Stimulated activated CD4-positive, alpha-beta T cell treated with anti-CD3 and anti-CD28 coated beads, Interleukin-1b, Interleukin-23, amount 100 ng/mL, for 4 hours (primary cell): ENCODE measurements at regions not wholly inside any gene's neighbourhood (a gene's known extent, or its start where the extent isn't known, plus 50 kb on each side); places are given as distances from the start of the nearest gene placed in this dataset.

Experiments used
- DNase-seq, 2 donors: peaks; one replicate each; pipeline ENCODE4 v3.0.0-alpha.2; 2020; ENCODE audit warnings: low read depth in 2 of 2

GRCh38 chr5:74352256-74352655 is 288.3 kb downstream of the ENC1 start:
- no peak for DNase-seq

DNA sequence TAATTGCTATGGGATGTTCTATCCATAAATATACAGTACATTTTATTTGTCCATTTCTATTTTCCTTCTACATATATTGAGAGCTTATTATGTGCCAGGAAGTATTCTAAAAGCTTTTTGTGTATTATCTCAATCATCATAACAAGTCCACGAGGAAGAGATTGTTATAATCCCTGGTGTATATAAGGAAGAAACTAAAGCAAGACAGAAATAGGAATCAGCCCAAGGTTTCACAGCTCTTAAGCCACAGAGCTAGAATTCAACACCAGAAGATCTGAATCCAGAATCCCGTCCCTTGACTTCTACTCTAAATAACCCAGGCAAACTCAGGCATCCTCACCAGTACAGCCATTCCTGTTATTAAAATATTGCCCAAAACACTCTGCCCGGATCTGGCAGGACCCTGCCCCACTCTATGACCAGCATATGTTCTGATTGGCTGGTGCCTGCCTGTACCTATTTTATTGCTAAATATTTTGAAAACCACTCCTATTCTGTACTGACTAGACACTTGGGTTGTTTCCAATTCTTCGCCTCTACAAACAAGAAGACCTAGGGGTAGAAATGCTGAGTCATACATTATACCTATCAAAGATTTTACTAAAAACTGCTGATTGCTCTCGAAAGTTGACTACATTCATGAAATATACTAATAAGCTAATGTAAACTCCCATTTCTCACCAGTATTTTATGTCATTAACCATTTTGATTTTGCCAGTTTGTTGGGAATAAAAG is 297.4 kb downstream of the ENC1 start:
- DNase-seq = no peak

DNA sequence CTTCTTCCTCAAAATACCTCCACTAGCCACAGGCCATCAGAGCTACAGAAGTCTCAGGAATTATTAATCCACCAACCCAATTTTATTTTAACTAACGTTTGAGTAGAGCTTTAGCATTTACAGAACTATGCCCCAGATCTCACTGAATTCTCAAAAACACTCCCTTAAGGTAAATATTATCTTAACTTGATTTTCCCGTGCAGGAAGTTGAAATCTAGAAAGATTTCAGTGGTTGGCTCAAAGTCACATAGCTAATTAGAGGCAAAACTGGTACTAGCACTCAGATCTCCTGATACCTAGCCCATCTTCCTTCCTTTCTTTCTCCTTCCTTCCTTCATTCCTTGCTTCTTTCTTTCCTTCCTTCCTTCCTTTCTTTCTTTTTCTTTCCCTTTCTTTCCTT is 298.3 kb downstream of the ENC1 start:
- DNase-seq = no peak

DNA sequence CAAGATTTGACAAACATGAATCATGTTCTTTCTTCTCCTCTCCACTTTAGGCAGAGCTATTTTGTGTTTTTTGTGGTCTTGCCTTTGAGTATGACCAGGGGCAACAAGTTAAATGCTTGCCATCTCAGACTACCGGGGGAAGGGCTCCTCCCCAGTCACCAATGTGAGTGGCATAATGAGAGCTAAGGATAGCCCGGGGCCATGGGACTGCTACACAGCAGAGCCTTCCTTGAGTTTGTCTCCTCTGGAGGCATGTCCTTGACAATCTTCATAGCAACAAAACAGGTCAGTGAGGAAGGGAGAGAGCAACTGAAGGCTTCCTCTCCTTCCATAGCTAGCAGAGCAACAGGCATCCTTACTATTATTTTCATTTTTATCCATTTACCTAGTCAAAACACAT is 299.3 kb downstream of the ENC1 start:
- DNase-seq = no peak

DNA sequence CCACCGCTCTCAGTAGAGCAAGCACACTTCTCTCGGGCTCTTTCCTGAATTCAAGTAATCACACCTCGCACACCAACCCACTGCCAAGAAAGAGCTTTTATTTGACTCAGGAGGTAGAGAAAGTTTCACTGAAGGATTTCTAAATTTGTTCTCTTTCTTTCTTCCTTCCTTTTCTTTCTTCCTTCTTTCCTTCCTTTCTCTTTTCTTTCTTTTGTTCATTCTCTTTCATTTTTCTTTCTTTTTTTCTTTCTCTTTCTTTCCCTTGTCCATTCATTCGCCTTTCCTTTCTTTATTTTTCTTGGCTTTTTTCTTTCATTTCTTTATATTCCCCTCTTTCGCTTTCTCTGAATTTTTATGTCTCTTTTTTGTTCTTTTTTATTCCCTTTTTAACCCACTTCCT is 300.1 kb downstream of the ENC1 start:
- no peak for DNase-seq

- no peak for DNase-seq
These were observed 302.6 kb downstream of the ENC1 start for GRCh38 chr5:74337984-74338310.

GRCh38 chr5:74337254-74337983 is 303.1 kb downstream of the ENC1 start:
- no peak for DNase-seq

DNA sequence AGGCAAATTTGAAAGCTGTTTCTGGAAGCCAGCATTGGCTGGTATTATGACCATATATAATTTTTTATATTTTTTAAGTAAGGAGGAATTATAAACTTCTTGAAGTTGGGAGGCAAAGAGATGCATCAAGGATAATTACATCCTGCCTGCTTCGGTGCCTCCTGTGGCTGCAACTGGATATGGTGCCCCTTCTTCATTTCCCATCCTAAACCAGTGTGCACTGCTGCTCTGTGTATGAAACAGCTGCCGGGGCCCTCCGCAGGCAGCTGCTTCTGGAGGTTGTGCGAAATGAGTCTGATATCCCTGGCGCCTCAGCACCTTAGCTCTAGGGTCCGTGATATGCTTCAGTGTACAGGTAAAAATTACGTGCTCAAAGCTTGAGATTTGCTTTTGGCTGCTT is 304.2 kb downstream of the ENC1 start:
- DNase-seq = no peak

DNA sequence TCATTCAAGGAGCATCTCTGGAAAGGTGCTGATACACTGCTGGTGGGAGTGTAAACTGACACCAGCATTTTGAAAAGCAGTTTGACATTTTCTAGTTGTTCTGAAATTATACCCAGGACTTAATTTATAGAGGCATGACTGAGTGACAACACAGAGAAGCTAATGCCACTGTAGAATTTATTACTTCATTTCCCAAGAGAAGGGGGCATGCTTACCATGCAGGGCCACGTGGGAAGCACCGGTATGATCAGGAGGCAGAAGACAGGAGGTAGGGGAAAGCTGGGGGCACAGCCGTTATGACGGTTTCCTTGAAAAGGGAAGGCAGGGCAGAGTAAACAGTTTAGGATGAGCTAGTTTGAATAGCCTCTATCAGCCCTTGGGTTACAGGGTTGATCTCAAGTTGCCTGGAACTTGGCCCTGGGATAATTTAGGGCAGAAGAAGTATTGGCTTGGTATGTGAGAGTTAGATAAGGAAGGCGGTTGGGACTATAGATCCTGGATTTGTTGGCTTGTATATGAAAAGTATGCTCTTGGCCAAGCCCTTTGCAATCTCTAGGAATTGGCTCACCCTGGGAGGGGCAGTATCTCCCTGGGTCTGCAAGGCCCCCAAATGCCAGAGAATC is 305.7 kb downstream of the ENC1 start:
- no peak for DNase-seq

DNA sequence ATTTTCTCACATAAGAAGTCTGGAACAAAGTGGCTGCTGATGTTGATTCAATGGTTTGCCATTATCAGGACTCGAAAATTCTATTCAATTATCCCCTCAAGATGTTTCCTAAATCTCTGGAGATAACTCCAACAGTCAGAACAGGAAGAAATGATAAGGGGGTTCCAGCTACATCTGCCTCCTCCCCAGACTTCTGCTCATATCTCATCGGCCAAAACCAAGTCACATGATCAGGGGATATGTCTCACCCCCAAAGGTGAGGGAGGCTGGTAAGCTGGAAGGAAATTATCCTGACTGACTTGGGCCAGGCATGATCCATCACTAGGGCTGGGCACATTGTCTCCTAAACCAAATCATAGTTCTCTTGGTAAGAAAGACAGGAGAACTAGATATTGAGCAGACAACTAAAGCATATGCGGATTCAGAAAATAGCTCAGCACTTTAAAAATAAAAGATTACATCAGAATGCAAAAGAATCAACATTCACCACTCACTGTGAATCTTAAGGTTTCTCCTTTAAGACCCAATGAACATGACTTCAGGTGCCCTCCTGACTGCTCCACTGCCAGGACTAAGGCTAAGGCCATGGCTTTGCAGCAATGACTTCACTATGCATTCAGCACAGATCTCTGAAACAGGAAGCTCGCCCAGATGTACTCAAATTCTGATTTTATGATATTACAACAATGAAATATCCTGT is 306.3 kb downstream of the ENC1 start:
- DNase-seq = no peak

GRCh38 chr5:74333430-74333829 is 307.1 kb downstream of the ENC1 start:
- DNase-seq = no peak

- DNase-seq = no peak
These were observed 307.8 kb downstream of the ENC1 start for GRCh38 chr5:74332682-74333081.

DNA sequence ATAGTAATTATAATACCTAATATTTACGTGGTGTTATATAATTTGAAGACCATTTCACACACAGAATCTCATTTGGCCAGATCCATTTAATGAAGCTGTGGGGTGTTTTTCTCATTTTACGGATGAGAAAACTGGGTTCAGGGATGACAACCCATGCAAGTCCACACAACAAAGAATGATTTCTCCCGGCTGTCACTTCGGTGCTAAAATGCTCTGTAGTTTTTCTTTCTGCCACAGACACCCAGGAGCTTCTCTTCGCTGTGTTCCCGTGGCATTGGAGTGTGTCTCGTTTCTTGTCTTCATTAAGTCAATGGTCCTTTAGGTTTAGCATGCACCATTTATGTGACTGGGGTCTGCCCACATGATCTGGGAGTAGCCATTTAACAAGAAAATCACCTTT is 308.5 kb downstream of the ENC1 start:
- DNase-seq = no peak

- DNase-seq = no peak
These were observed 312.3 kb downstream of the ENC1 start for GRCh38 chr5:74328221-74328630.

GRCh38 chr5:74327339-74327685 is 313.2 kb downstream of the ENC1 start:
- no peak for DNase-seq

- DNase-seq = peak in 1 of 2 donors; percentile 8
These were observed 313.8 kb downstream of the ENC1 start for GRCh38 chr5:74326571-74327338.

DNA sequence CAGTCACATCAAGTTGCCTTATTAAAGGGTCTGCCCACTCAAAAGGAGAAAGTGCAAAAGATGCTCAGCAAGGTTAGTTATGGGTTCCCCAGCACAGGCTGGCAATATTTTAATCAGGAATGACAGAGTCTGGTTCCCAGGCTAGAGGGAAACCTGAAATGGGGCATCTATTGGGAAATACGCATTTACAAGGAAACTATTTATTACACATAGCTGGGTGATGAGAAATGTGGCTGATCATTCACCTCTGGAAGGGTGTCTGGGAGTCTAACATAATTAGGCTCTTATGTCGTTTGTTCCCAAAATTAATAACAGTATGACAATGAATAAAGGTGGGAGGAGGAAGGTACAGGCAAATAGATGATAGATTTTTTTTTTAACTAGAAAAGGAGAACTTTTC is 314.7 kb downstream of the ENC1 start:
- no peak for DNase-seq

DNA sequence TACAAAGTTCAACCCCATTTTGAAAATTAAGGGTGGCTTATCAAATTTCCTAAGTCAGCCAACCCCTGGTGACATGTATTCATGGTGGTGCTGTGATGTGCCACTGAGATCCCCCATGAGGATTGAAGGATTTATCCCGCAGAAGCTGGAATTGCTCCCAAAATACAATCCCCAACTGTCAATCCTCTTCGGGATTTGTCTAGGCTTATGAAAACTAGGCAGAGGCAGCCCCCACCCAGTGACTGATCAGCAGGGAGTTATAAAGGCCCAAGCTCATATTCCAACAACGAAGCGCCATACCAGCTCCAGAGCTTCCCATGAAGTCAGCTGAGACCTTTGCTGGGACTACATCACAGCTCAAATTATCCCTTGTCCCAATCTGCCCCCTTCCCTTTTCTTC is 316.0 kb downstream of the ENC1 start:
- DNase-seq = no peak

GRCh38 chr5:74322944-74323343 is 317.6 kb downstream of the ENC1 start:
- DNase-seq = no peak

- DNase-seq = no peak
These were observed 318.3 kb downstream of the ENC1 start for GRCh38 chr5:74322191-74322590.

DNA sequence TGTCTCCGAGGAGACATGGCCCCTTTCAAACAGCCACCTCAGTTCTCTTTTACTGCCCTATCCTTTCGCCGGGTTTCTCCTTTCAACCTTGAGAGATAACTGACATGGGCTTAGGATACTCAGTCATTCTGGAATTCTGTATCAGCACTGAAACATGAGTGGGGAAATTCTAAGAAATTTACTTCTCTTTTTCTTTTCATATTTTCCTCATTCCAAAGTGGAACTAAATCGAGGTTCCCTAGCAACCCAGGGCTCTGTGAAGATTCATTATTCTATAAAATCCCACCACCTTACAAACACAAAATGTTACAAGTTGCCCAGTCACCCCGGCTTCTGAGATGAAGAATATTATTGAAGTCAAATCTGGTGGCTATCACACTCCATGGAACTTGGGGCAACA is 319.2 kb downstream of the ENC1 start:
- no peak for DNase-seq

GRCh38 chr5:74320526-74320925 is 320.0 kb downstream of the ENC1 start:
- DNase-seq = no peak
